Prostate gland (tissue), 2 donors: ENCODE measurements at regions not wholly inside any gene's neighbourhood (a gene's known extent, or its start where the extent isn't known, plus 50 kb on each side); places are given as distances from the start of the nearest gene placed in this dataset.
A peak's percentile ranks its signal among the peaks of the same experiment; 100 is the strongest.

Source experiments
- DNase-seq: peaks from one replicate; pipeline ENCODE4 v3.0.0-alpha.2; 2019; ENCODE audit warnings: low spot score
- H3K27ac ChIP-seq, 2 donors: fragments of 200-600 bp; sonication (generic); 2 replicates each; pipeline ENCODE4 v1.5.1; 2017 to 2019
- H3K27me3 ChIP-seq: fragments of 200-600 bp; sonication (generic); replicated peaks from 2 replicates; pipeline ENCODE4 v1.5.1; 2019; ENCODE audit not compliant: insufficient read depth
- H3K36me3 ChIP-seq, 2 donors: fragments of 200-600 bp; sonication (generic); 1 replicate in 1 of 2; 2 replicates in 1 of 2; pipeline versions ENCODE4 v1.5.1 to v1.8.1; 2017 to 2019
- H3K4me1 ChIP-seq: fragments of 200-600 bp; sonication (generic); replicated peaks from 2 replicates; pipeline ENCODE4 v1.5.1; 2019
- H3K4me3 ChIP-seq, 2 donors: fragments of 200-600 bp; sonication (generic); 2 replicates each; pipeline ENCODE4 v1.5.1; 2017 to 2019
- H3K9me3 ChIP-seq: fragments of 200-600 bp; sonication (generic); 2 replicates; pipeline ENCODE4 v1.5.1; 2017
- POLR2A ChIP-seq: fragments of 450-650 bp; IDR thresholded peaks from one replicate; pipeline ENCODE4 v1.6.1; 2016; ENCODE audit warnings: antibody characterized with exemption, mild to moderate bottlenecking
- POLR2AphosphoS5 ChIP-seq: sonication (generic); formaldehyde crosslinking; IDR thresholded peaks from one replicate; pipeline ENCODE4 v1.6.1; 2017; ENCODE audit warnings: antibody characterized with exemption
- WGBS: methylation state at CpG from one replicate; pipeline ENCODE4 v1.1.5; 2018; 5-methylcytosine and 5-hydroxymethylcytosine counted together
- intact Hi-C: fragments of 100-400 bp; cut with DNase I; formaldehyde crosslinking; loops from one replicate; pipeline ENCODE4 v1.14.2; 2022
- TF ChIP-seq, protein P1 (sequence below), 4 experiments: fragments of 200-600 bp in 2 of 4; fragments of 450-650 bp in 2 of 4; sonication (generic) in 2 of 4; IDR thresholded peaks; 1 replicate in 3 of 4; 2 replicates in 1 of 4; pipeline ENCODE4 v1.5.1; 2016 to 2019; ENCODE audit warnings: antibody characterized with exemption in 4 of 4, mild to moderate bottlenecking in 2 of 4, moderate library complexity in 2 of 4

DNA sequence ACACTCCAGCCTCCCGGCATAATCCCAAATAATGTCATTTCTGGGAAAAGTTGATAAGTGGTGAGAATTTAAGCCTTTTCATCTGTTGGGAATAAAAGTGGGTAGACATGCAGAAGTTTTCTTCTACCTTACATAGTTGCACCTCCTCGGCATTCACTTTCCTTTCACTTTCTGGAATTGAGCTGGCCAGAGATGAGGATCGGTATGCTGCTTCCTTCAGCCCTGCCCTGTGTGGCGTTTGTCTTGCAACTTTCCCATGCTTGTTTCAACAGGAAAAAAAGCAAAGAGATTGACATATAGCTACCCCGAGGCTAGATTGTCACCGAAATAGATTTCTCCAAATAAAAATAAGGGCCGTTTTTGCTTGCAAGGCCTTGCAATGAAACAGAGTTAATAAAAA, 65.8 kb upstream of the JAG1 start:
- intact Hi-C loops: no loop called here
- Histone ChIP-seq H3K4me3 (peak overlapping the region; percentile 6 to 9), H3K9me3 (no peaks in the 10 kb centered on the region), H3K36me3 (no peaks in the 10 kb centered on the region), H3K27me3 (no peaks in the 10 kb centered on the region), H3K4me1 (peaks cover 14% of the 10 kb centered on the region), H3K27ac (peak overlapping the region; percentile 41 to 59)
- peak; percentile 48 for DNase-seq
- WGBS: 20% methylated on average over 7 of the region's 7 CpGs
- TF ChIP-seq POLR2AphosphoS5 (peak; percentile 28), POLR2A (no peak)

GRCh38 chr20:10741060-10741459, 67.3 kb upstream of the JAG1 start:
- intact Hi-C loops: no loop called here
- peak; percentile 42 for DNase-seq
- H3K4me1 ChIP-seq: peaks cover 14% of the 10 kb centered on the region
- no peak overlapping the region for H3K4me3 ChIP-seq
- no peaks in the 10 kb centered on the region for H3K36me3 ChIP-seq
- no peaks in the 10 kb centered on the region for H3K27me3 ChIP-seq
- TF ChIP-seq POLR2A (no peak), POLR2AphosphoS5 (peak; percentile 57)
- H3K9me3 ChIP-seq: no peaks in the 10 kb centered on the region
- peak overlapping the region; percentile 41 to 59 for H3K27ac ChIP-seq
- WGBS: 22% methylated on average over 5 of the region's 5 CpGs

DNA sequence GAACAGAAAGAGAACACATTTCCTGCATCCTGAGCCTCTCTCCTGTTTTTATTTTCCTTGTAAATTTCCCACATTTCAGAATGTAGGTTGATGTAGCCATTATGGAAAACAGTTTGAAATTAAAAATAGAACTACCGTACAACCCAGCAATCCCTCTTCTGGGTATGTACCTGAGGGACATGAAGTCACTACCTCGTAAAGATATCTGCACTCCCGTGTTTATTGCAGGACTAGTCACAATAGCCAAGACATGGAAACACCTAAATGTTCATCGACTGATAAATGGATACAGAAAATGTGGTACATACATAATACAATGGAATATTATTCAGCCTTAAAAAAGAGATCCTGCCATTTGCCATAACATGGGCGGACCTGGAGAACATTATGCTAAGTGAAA, 72.0 kb upstream of the JAG1 start:
- H3K27me3 ChIP-seq: no peaks in the 10 kb centered on the region
- WGBS: 72% methylated on average over 5 of the region's 5 CpGs
- no peaks in the 10 kb centered on the region for H3K36me3 ChIP-seq
- no peaks in the 10 kb centered on the region for H3K9me3 ChIP-seq
- DNase-seq: no peak
- H3K4me3 ChIP-seq: no peak overlapping the region
- H3K27ac ChIP-seq: peak overlapping the region; percentile 65 to 77
- TF ChIP-seq POLR2AphosphoS5: no peak
- peaks cover 2% of the 10 kb centered on the region for H3K4me1 ChIP-seq
- intact Hi-C loops: no loop called here

DNA sequence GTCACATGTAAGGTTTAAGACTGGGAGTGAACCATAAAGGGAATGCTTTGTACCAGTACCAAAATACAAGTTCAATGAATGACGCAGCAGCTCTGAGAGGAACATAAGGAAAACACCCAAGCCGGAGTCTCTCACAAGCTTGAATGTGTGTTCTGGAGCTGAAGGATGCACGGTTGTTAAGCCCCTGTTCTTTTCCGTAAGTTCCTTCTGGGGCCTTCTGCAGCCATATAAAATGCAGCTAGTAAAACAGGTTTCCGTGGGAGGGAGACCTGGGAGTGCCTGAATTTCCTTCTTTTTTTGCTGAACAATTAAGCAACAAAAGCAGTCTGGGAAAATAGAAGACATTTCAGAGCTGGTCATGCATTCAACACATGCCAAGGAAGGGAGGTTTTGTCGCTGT, 73.2 kb upstream of the JAG1 start:
- Histone ChIP-seq H3K27ac (peak overlapping the region; percentile 65 to 77), H3K36me3 (no peaks in the 10 kb centered on the region), H3K4me3 (peak overlapping the region in 1 of 2 donors; percentile 7), H3K4me1 (no peaks in the 10 kb centered on the region), H3K27me3 (no peaks in the 10 kb centered on the region), H3K9me3 (no peaks in the 10 kb centered on the region)
- TF ChIP-seq POLR2AphosphoS5 (peak; percentile 79), POLR2A (no peak)
- 27% methylated on average over 6 of the region's 6 CpGs for WGBS
- intact Hi-C loops: no loop called here
- peak; percentile 76 for DNase-seq

GRCh38 chr20:10749084-10749483, 75.3 kb upstream of the JAG1 start:
- no peak for DNase-seq
- Histone ChIP-seq H3K4me1 (no peaks in the 10 kb centered on the region), H3K27me3 (no peaks in the 10 kb centered on the region), H3K4me3 (no peak overlapping the region), H3K9me3 (no peaks in the 10 kb centered on the region), H3K27ac (peak overlapping the region in 1 of 2 donors; percentile 21), H3K36me3 (no peaks in the 10 kb centered on the region)
- intact Hi-C loops: no loop called here
- TF ChIP-seq, protein P1, sequence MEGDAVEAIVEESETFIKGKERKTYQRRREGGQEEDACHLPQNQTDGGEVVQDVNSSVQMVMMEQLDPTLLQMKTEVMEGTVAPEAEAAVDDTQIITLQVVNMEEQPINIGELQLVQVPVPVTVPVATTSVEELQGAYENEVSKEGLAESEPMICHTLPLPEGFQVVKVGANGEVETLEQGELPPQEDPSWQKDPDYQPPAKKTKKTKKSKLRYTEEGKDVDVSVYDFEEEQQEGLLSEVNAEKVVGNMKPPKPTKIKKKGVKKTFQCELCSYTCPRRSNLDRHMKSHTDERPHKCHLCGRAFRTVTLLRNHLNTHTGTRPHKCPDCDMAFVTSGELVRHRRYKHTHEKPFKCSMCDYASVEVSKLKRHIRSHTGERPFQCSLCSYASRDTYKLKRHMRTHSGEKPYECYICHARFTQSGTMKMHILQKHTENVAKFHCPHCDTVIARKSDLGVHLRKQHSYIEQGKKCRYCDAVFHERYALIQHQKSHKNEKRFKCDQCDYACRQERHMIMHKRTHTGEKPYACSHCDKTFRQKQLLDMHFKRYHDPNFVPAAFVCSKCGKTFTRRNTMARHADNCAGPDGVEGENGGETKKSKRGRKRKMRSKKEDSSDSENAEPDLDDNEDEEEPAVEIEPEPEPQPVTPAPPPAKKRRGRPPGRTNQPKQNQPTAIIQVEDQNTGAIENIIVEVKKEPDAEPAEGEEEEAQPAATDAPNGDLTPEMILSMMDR (IDR thresholded peaks at IDR 0.05): no peak
- TF ChIP-seq POLR2AphosphoS5 (no peak), POLR2A (no peak)

- intact Hi-C loops: no loop called here
- Histone ChIP-seq H3K4me1 (peaks cover 10% of the 10 kb centered on the region), H3K4me3 (no peak overlapping the region), H3K9me3 (no peaks in the 10 kb centered on the region), H3K36me3 (no peaks in the 10 kb centered on the region), H3K27me3 (no peaks in the 10 kb centered on the region), H3K27ac (no peak overlapping the region)
- TF ChIP-seq POLR2A: no peak
- TF ChIP-seq, protein P1 (IDR thresholded peaks at IDR 0.05): no peak
- TF ChIP-seq POLR2AphosphoS5: no peak
- no peak for DNase-seq
These were observed 78.4 kb upstream of the JAG1 start for GRCh38 chr20:10752206-10752605.

GRCh38 chr20:10754824-10755223, 81.0 kb upstream of the JAG1 start:
- Histone ChIP-seq H3K36me3 (no peaks in the 10 kb centered on the region), H3K4me3 (no peak overlapping the region), H3K27me3 (no peaks in the 10 kb centered on the region), H3K27ac (peak overlapping the region in 1 of 2 donors; percentile 17), H3K9me3 (no peaks in the 10 kb centered on the region), H3K4me1 (peaks cover 10% of the 10 kb centered on the region)
- intact Hi-C loops: no loop called here
- peak; percentile 70 for DNase-seq
- TF ChIP-seq, protein P1 (IDR thresholded peaks at IDR 0.05): no peak
- TF ChIP-seq POLR2AphosphoS5: peak; percentile 87
- WGBS: 1% methylated on average over 2 of the region's 2 CpGs
